ENCODE measurements at regions not wholly inside any gene's neighbourhood (a gene's known extent, or its start where the extent isn't known, plus 50 kb on each side); places are given as distances from the start of the nearest gene placed in this dataset.

- in situ Hi-C loops (cut with MboI; ENCODE audit: low sequenced_read_pairs) = no loop called here
These were observed 1297.0 kb downstream of the BRD1 start for GRCh38 chr22:48530666-48531065.

DNA sequence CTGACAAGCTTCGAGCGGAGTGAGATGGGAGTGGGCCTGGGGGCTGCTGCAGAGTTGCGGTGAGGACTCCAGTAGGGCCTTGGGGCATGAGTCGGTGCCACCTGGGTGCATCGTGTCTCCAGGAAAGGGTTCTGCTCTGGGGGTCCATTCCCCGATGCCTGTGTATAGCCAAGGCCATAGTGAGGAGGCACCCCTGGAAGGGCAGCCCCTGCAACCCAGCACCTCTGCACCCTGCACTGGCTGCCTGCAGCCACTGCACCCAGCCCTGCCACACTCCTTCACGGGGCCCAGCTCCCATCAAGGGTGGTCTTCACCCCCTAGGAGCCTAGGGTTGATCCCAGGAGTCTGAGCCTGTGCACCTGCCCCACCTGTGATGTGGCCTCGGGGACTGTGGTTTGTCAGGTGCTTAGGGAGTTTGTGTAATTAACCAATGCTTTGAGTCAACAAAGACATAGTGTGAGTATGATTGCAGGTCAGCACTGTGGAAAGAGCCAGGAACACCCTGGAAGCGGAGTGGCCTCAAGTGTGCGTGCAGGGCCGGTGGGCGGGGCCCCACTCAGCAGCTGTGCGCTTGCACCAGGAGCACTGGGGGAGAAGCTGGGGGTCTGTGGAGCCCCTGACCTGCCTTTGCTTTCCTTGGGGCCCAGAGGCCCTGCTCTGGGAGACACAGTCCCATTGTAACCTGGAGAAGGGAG lies 1299.3 kb downstream of the BRD1 start:
- in situ Hi-C loops (cut with MboI; ENCODE audit: low sequenced_read_pairs) = no loop called here

DNA sequence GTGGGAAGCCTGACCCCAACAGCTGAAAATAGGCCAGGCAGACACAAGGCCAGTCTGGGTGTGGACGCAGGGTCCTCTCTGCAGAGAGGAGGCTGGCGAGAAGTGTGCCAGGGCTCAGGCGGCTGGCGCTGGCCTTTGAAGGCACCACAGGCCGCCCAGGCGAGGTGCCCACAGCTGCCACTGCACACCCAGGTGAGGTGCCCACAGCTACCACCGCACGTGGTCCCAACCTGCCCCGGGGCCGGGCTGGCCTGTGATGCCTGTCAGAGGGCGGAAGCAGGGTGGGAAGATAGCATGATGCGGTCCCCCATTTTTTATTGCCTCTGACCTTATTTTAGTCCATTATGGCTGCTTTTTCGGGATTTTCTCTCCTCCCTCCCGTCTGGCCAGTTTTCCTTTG lies 1303.9 kb downstream of the BRD1 start:
- in situ Hi-C loops (cut with MboI; ENCODE audit: low sequenced_read_pairs) = no loop called here

DNA sequence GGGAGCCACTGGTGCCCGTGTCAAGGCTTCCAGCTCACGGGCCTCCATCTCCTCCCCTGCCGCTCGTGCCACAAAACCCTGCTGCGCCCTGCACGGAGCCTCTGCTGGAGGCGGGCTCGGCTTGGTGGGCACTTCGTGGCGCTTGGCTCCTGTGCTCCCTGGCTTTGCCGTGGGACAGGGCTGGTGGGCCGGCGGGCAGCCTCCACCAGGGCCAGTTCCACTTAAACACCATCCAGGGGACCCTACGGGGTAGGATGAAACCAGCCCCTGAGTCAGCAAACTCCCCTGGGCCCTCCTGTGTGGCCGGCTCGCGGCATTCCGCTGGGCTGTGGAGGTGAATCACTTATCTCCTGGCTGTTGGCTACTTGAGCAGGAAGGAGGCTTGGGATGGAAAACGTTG lies 1304.6 kb downstream of the BRD1 start:
- in situ Hi-C loops (cut with MboI; ENCODE audit: low sequenced_read_pairs) = no loop called here

GRCh38 chr22:48522271-48522670 lies 1305.4 kb downstream of the BRD1 start:
- in situ Hi-C loops (cut with MboI; ENCODE audit: low sequenced_read_pairs) = no loop called here

- in situ Hi-C loops (cut with MboI; ENCODE audit: low sequenced_read_pairs) = no loop called here
These were observed 1306.6 kb downstream of the BRD1 start for GRCh38 chr22:48520884-48521588.

- in situ Hi-C loops (cut with MboI; ENCODE audit: low sequenced_read_pairs) = no loop called here
These were observed 1307.5 kb downstream of the BRD1 start for GRCh38 chr22:48520207-48520606.

DNA sequence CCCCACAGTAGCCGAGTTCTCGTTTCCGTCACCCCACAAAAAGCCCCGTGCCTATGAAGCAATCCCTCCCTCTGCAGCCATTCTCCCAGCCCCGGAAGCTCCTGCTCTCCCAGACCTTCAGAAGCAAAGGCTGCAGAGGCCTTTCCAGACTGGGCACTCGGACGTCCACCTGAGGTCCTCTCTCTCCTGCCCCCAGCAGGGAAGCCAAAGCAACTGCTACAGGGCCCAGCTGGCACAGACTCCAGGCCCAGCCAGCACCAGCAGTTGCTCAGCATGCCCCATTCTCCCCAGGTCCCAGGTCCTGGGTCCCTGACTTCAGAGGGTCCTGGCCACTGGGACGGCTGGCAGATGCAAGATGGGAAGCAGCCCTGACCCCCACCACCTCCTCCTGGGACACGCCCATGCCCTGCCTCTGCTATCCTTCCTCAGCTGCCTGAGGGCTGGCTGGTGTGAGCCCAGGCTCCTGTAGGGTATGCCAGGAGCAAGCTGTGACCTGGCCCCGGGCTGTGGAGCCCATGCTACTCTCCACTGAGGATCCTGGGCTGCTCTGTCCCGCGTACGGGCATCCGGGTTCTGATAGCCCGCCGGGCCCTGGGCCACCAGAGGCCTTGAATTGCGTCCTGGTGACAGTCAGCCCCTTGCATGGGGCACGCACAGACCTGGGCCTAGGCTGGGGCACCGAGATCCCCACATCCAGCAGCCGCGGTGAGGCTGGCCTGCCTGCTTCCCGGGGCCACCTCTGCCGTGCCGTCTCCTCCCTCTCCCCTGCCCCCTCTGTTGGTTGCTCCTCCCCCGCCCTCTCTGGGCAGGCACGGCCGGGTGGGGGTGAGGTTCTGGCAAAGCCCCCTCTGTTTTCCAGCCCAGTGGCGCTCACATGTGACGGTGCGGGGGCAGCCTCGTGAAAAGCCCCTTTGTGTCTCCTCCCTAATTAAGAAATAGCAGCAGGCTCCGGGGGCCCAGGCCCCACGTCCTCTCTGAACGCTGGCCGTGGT lies 1310.3 kb downstream of the BRD1 start:
- in situ Hi-C loops (cut with MboI; ENCODE audit: low sequenced_read_pairs) = no loop called here

- in situ Hi-C loops (cut with MboI; ENCODE audit: low sequenced_read_pairs) = no loop called here
These were observed 1311.1 kb downstream of the BRD1 start for GRCh38 chr22:48516571-48516970.

GRCh38 chr22:48515571-48516200 lies 1312.0 kb downstream of the BRD1 start:
- in situ Hi-C loops (cut with MboI; ENCODE audit: low sequenced_read_pairs) = no loop called here

GRCh38 chr22:48513929-48514328 lies 1313.7 kb downstream of the BRD1 start:
- in situ Hi-C loops (cut with MboI; ENCODE audit: low sequenced_read_pairs) = no loop called here

DNA sequence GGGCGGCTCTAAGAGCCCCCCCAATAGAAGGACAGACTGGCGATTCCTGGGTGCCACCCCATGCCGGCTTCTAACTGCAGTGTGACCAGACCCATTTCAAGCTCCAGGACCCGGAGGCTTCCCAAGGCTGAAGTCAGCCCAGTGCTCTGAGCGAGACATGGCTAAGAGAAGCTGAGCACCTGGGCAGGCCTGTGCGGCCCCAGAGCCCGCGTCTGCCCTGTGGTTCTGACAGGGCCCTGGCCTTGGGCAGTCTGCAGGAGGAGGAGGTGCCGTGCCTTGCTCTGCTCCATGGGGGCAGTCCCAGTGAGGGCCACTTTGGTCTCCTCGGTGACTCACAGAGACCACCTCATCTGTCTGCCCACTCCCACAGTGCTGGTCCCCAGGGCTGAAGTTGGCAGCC lies 1314.2 kb downstream of the BRD1 start:
- in situ Hi-C loops (cut with MboI; ENCODE audit: low sequenced_read_pairs) = no loop called here

DNA sequence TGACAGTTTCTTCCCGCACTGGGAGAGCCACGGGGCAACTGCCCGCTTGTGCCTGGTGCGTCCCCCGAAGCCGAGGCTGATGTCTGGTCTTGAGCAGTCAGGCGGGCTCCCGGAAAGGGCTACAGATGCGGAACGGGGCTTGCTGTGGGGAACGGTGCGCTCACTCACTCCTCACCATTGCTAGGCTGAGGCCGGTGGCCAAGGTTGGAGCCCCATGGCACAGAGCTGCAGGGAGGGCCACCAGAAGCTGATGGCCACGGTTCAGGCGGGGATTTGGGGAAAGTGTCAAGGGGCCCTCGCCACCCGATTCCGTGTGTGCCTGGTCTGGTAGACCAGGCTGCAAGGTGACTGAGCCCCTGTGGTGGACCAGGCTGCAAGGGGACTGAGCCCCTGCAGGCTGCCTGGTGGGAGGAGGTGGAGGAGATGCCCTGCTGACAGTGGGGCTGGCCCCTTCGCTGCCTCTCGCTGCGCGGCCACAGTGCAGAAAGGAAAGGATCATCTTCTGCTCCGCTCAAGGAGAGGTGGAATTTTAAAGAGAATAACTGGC lies 1315.8 kb downstream of the BRD1 start:
- in situ Hi-C loops (cut with MboI; ENCODE audit: low sequenced_read_pairs) = no loop called here

GRCh38 chr22:48511211-48511610 lies 1316.5 kb downstream of the BRD1 start:
- in situ Hi-C loops (cut with MboI; ENCODE audit: low sequenced_read_pairs) = no loop called here

DNA sequence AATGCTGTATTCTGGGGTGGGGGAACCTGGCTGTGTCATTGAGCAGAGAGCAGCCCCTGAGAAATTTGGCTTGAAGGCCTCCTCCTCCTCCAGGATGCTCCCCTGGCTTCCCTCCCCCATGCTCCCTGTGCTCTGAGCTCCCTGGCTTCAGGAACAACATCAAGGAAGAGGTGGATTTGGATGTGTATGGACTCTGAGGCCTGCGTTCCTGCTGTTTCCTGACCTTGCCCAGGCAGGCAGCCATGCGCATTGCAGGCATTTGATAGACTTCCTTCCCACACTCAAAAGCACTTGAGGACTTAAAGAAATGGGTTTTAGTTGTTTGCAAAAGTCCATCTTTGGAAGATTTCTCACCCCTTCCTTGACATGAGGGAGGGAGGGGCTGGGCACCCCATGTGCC lies 1317.1 kb downstream of the BRD1 start:
- in situ Hi-C loops (cut with MboI; ENCODE audit: low sequenced_read_pairs) = no loop called here

DNA sequence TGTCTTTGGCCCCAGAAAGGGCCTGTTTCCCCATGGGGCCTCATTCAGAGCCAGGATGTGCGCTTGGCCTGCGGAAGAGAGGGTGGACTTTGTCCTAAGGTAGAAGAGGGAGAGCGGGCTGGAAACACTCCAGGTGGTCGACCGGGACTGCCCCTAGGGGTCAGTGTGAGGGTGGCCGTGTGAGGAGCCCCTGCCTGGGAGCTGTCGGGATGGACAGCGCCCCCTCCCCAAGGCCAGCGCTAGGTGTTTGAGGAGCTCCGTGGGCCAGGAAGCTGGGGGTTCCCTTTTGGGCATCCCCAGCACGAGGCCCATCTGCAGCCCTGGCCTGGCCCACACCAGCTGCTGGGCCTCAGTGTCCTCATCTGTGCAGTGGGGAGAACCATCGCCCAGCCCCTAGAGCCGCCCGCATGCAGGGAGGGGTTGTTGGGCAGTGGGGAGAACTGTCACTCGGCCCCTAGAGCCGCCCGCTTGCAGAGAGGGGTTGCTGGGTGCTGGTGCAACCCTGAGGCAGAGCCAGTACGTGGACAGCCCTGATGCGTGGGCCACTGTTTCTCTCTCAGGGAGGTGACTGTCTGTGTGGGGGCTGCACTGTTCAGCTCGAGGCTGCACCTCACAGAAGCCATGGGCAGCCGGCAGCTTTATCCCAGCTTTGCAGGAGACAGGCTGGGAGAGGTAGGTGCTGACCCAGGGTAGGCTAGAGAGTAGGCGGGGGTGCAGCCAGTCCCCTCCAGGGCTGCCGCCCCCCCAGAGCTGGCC lies 1319.9 kb downstream of the BRD1 start:
- in situ Hi-C loops (cut with MboI; ENCODE audit: low sequenced_read_pairs) = no loop called here

DNA sequence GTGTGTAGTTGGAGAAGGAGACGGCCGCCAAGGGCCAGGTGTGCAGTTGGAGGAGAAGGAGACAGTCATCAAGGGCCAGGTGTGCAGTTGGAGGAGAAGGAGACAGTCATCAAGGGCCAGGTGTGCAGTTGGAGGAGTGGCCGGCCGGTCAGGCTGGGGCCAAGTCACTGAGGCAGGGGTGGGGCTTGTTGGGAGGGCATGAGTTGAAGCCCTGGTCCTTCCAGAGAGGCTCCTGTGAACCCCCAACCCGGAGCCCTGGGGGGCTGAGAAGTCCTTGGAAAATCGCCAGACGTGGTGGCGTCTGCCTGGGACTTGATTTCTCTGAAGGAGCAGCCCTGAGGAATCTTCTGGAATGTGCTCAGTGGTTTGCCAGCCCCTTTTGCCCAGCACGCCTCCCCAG lies 1320.5 kb downstream of the BRD1 start:
- in situ Hi-C loops (cut with MboI; ENCODE audit: low sequenced_read_pairs) = no loop called here

DNA sequence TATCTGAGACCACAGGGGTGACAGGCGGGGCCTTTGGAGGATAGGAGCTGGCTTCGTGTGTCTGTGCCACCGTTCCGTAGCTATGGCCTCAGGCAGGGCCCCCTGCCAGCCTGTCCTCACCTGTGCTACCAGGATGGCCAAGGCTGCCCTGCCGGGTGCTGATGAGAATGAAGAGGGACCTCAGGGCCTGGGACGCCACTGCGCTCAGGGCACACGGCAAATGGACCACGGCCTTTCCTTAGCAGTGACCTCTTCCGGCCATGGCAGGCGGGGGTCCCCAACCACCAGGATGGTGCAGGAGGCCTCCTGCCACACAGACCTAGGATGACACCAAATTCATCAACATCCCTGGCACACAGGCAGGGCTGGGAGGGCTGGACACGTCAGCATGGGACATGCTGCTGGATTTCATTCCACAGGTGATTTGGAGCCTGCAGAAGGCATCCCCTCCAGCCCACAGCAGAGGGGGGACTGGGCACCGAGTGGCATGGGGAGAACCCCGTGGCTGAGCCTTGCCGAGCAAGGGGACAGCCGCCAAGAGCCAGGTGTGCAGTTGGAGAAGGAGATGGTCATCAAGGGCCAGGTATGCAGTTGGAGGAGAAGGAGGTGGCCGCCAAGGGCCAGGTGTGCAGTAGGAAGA lies 1321.0 kb downstream of the BRD1 start:
- in situ Hi-C loops (cut with MboI; ENCODE audit: low sequenced_read_pairs) = no loop called here

GRCh38 chr22:48505891-48506290 lies 1321.8 kb downstream of the BRD1 start:
- in situ Hi-C loops (cut with MboI; ENCODE audit: low sequenced_read_pairs) = no loop called here
